DMS53 (cell line): ENCODE measurements at regions not wholly inside any gene's neighbourhood (a gene's known extent, or its start where the extent isn't known, plus 50 kb on each side); places are given as distances from the start of the nearest gene placed in this dataset.
"Not testable (repeated sequence)": the region's sequence is repeated elsewhere in the genome, so short reads cannot be mapped to it uniquely, and the experiment has no call there.

Experiments used
- DNase-seq: peaks from one replicate; lab custom pipeline; 2025; lab: John Stamatoyannopoulos, UW

DNA sequence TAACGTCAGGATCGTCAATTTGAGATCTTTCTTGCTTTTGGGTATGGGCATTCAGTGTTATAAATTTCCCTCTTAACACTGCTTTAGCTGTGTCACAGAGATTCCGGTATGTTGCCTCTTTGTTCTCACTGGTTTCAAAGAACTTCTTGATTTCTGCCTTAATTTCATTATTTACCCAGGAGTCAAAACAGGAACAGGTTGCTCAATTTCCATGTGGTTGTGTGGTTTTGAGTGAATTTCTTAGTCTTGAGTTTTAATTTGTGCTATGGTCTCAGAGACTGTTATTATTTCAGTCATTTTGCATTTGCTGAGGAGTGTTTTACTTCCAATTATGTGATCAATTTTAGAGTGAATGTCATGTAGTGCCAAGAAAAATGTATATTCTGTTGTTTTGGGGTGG, 153.1 kb downstream of the PCDH17 start:
- no peak for DNase-seq

DNA sequence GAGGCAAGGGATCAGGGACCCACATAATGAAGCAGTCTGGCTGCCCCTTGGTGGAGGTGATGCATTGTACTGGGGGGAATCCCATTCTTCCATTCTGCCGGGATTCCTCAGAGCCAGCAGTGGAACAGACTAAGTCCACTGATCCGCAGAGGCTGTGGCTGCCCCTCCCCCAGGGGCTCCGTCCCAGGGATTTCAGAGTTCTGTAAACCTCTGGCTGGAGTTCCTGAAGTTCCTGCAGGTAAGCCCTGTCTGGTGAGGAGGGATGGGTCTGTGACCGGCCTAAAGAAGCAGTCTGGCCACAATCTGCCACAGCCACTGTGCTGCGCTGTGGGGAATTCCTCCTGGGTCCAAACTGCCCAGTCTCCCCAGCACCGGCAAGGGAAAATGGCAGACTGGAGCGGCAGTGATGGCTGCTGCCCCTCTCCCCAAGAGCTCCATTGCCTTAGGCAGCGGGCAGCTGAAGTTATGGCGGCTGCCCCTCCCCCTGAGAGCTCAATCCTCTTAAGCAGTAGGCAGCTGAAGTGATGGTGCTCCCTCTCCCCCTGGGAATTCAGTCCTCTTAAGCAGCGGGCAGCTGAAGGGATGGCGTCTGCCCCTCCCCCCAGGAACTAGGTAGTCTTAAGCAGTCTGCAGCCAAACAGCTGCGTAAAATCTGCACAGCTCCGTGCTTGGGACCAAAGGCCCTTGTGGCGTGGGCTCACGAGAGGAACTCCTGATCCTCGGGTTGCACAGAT, 155.7 kb downstream of the PCDH17 start:
- peak; percentile 60 for DNase-seq

DNA sequence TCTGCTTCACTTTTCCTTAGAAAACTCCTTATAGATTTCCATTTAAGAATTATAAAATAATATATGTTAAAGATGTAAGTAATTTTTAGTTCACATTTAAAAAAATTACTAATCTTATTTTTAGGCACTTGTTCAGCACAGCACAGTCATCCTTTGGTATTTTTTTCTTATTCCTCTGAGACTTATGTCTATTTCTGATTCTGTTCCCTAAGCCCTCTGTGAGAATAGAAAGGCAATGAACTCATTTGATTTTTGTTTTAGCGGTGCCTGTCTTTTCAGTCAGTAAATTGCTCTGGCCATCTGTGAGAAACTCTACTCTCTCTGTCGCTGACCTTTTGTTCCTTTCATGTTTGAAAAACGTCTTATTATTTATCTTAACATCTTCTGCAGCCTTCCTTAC, 168.1 kb downstream of the PCDH17 start:
- no peak for DNase-seq

DNA sequence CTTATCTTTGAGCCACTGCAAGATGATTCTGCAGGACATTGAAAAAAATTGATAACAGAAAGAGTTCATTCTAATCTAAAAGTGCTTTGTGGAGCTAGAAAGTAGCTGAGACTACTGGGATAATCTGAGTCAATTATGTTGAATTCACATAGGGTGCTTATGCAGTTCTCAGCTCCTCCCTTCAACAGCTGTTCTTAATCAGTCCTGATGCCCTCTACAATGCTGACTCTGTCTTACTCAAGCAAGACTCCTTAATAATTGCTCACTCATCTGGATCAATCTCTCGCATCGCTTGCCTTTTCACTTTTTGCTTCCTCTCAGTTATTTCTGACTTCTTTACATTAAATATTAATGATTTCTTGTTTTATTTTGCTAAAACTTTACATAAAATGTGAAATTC, 182.1 kb downstream of the PCDH17 start:
- DNase-seq, result no peak

DNA sequence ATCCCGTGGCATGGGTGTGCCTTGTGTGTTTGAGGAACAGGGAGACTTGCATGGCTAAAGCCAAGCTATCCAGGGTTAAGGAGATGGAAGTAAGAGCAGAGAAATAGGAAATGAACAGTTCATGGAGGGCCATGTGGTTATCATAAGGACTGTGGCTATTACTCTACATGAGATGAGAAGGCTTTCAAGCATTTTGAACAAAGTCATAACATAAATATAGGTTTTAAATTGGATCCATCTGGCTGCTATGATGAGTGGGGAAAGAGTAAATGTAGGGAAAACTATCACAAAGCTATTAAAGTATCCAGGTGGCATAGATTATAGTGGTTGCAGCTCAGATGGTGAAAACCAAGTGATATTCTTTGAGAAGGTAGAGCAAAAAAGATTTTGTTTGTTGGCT, 184.1 kb downstream of the PCDH17 start:
- no peak for DNase-seq

DNA sequence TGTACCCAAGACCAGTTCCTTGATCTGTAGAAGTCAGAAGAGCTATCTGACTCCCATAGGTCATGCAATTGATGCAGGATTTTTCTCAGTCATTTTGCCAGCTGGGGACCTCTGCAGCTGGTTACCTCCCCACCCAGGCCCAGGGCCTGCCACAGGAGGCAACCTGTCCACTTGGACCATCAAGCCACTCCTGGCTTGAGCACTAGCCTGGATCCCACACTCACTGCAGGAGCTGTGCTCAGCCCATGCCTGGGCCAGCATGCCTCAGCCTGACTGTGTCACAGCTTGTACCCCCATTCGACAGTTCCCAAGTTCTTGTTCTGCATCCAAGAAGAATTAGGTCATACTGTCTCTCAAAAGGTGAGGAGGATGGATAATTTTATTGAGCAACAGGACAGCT, 189.4 kb downstream of the PCDH17 start:
- no peak for DNase-seq

DNA sequence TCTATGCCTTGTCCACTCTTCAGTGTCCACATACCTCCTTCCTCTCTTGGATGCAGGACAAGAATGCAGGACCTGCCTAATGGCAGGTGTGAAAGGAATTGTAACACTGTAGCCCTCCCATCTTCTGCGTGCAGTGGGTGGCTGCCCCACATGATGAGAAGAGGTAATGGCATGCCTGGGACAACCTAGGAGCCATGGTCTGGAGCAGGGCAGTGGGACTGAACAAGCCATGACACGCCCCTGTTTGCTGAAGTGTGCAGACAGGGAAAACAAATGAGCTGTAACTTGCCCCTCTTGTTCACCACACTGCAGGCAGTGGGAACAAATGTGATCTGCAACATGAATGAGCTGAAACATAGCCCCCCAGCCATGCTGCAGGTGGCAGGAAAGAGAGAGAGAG, 192.2 kb downstream of the PCDH17 start:
- DNase-seq, result no peak

DNA sequence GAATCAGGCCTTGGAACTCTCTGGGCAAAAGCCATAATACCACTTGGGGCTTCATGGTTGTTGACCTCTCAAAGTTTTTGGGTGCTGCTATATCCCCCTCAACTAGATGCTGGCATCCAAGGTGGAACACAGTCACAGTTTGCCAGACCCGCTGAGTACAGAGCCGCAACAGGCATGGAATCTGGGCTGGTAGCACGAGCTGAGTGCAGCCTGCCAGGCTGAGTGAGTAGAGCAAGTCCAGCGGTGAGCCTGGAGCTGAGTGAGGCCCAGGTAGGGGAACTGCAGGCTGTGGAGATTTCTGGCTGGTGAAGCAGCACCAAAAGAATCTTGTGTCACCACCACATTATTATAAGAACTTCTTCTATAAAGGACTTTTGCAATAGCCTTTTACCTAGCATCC, 192.6 kb downstream of the PCDH17 start:
- DNase-seq, result no peak

DNA sequence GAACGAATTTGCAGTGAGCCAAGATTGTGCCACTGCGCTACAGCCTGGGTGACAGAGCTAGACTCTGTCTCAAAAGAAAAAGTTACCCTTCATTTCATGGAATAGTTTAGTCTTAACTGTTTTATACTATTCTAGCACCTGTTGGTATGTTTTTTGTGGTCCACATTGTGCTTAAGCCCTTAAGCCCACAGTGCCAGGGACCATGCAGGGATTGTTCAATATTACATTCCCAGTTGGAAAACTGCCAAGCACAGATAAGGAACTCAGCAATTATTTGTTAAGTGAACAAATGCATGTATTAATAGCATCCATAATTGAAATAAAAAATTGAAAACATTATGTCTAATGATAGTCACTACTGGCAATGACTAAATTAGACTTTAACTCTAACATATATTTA, 193.5 kb downstream of the PCDH17 start:
- DNase-seq, result no peak

DNA sequence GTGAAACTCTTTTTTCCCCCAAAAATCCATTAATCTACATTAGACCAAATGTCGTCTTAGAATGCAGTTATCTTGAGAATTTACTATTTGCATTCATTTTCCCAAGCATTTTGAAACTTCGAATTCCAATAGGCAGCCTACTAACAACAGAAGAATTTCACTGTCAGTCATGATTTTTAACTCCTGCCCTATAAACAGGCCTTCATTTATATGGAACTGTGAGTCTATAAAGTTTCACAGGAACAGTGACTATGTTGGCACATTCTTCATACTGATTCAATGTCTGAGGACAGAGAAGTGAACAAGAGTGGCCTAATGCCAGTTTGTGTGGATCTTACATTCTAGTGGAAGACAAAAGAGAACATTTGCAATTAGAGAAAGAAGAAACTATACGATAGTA, 198.0 kb downstream of the PCDH17 start:
- no peak for DNase-seq

DNA sequence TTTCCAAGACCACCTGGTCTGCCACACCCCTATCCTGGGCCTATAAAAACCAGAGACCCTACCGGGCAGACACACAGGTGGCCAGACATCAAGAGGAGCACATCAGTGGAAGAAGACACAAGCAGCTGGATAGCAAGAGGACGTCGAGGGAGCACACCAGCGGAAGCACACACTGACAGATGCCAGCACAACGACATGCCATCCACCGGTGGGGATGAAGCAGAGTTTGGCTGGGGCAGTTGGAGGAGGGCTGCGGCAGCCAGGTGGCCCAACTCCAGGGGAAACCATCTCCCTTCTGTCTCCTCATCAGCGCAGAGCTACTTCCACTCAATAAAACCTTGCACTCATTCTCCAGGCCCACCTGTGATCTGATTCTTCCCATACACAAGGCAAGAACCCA, 200.6 kb downstream of the PCDH17 start:
- DNase-seq, result no peak

DNA sequence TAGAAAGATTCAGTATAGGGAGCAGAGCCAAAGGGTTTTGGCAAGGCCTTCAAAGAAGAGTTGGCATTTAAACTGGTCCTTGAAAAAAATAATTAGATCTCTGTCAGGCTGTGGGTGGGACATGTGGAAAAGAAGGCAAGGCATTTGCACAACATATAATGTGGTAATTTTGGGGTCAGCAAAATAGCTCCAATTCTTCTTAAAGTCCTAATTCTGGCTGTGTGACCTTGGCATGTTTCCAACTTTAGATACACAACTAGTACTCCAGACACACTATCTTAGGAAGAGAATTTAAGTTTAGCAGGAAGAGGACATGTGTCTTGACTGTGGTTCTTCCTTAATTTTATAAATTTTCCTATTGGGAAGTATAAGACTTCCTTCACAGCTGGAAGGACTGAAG, 206.3 kb downstream of the PCDH17 start:
- no peak for DNase-seq

DNA sequence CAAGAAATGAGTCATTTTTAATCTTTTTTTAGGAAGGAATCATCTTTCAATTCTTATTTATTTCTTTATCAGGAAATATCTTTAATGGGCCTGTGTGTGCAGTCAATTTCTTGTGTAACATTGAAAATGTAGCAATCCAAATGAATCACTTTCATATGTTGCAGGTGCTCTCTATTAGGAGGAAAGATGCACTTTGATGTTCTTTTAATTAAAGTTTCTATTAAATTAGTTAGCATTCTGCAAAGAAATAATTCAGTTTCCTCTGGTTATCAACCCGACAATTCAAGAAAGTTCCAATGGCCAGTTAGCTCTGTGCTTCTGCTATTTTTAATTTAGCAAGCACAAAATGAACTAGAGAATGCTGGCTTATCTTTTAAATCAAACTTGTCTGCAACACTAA, 212.0 kb downstream of the PCDH17 start:
- DNase-seq, result no peak

DNA sequence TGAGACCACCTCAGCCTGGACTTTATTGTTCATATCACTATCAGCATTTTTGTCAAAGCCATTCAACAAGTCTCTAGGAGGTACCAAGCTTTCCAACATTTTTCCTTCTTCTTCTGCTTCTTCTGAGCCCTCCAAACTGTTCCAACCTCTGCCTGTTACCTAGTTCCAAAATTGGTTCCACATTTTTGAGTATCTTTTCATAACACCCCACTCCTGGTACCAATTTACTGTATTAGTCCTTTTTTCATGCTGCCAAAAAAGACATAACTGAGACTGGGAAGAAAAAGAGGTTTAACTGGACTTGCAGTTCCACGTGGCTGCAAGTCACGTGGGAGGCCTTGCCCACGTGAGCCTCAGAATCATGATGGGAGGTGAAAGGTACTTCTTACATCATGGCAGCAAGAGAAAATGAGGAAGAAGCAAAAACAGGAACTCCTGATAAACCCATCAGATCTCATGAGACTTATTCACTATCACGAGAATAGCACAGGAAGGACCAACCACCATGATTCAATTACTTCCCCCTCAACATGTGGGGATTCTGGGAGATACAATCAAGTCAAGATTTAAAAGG, 215.1 kb downstream of the PCDH17 start:
- DNase-seq, result no peak

DNA sequence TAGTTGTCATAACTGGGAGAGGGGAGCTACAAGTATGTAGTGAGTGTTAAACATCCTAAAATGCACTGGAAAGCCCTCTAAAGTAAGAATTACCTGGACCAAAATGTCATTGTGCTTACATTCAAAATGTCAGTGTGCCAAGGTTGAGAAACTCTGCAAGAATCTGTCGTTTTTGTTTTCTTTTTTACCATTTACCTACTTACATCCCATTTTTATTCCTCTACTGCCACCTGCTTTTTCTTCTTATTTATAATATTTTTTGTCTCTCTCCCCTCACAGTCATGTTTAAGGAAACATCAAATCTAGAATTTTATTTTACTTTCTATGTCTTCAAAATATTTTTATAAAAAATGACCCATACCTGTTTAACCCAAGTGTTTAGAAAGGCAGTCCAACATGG, 226.4 kb downstream of the PCDH17 start:
- DNase-seq, result peak; percentile 1

DNA sequence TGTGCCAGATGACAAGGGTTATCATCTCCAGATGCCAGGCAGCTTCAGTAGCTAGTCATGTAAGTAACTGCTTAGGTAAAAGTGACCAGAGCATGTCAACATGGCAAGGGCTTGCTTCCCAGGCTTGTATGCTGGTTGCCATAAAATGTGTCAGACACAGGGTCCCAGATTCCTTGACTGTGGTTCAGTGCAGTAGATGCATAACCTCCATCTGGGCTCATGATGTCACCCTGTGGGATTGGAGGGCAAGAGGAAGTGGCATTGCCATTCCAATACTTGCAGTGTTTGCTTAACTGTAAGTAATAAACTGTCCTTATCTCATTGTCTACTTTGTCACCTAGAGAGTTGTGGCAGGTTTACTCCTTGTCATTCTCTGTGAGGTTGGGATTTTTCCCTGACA, 226.8 kb downstream of the PCDH17 start:
- DNase-seq, result peak; percentile 3

DNA sequence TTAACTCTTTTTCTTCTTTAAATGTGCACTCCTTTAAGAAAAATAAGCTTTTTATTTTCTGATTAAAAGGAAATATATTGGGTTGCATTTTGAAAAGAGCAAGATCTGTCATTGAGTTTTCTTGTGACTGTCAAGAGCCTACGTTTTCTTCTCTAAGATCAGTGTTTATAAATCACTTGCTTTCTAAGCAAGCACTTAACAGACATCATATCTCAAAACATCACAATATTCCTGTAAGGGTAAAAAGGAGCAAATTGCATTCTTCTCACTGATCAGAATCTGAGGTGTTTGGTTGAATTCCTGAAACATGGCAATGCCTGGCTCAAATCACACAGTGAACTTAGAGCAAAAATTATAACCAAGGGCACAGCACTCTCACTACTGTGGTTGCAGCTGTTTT, 231.3 kb downstream of the PCDH17 start:
- DNase-seq, result no peak

DNA sequence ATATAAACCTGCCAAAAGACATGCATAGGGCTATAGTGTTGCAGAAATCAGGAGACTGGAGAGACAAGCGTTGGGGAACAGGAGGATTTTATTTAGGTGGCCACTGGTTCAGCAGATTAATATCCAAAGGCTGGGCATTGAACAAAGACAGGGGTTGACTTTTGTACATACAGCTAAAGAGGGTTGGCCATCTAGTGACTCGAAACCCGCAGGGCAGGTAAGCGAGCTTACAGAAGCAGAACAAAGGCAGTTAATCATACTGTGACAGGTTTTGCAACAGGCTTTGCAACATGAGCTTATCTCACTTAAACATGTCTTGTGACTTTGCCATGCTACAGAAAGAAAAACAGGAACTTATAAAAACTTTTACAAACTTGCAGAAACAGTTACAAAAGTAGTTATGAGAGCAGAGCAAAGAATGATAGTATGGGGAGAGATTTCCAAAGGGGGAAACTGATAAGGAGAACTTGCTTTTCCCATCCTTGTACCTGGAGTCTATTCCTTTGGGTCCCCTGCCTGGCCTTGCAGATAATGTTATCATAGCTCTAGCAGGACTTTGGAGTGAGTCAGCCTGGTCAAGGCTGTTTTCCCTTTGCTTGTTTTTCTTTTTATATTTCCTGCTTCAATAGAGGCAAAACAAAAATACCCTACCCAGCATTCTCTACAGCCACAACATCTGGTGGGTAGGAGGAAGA, 234.2 kb downstream of the PCDH17 start:
- DNase-seq, result no peak

DNA sequence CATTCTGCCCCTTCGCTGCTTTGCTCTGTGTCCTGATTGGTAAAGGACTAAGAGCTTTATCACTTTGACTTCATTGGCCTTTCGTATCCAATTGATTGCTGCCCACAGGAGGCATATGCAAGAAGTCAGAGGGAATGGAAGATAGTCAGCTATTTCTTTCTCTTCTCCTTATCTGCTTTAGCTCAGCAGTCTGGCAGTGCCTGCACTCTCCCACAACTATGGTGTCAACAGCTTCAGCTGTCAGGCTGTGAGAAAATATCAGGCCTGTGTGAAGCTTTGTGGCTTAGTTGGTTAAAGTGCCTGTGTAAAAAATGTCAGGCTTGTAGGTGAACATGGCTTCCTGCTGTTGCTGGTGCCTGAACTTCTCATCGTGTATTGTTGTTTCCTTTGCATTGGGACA, 243.0 kb downstream of the PCDH17 start:
- no peak for DNase-seq

DNA sequence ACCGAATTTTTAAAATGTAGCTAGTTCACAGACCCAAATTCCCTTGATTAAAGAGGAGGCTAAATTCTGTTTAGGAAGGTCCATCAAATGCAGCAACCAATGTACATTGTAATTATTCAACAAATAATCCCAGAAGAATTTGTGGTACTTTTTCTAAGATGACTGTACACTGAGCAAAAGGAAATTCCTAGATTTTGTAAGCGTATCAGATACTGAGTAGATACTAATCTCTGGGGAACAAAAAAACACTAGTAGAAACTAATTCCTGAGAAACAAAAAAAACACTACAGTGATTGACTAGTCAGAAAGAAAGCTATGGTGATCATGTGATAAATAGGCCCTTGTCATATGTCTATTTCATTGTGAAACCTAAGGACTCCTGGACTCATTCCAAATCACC, 246.1 kb downstream of the PCDH17 start:
- no peak for DNase-seq

DNA sequence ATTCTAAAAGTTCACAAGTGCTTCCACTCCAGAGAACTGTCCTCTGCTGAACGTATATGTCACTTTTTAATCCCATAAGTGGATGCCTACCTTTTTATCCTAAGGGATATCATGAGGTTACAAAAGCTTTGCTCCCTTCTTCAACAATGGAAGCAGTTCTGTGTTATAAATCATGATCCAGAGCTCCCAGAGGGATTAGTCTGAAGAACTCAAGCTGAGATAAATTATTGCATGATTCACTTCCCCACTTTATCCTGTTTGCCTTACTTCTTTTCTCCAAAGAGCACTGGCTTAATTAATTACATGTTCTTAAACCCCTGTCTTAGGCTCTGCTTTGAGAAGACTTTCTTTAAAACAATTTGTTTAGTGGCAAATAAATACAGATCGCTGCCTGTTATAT, 246.7 kb downstream of the PCDH17 start:
- DNase-seq, result no peak

DNA sequence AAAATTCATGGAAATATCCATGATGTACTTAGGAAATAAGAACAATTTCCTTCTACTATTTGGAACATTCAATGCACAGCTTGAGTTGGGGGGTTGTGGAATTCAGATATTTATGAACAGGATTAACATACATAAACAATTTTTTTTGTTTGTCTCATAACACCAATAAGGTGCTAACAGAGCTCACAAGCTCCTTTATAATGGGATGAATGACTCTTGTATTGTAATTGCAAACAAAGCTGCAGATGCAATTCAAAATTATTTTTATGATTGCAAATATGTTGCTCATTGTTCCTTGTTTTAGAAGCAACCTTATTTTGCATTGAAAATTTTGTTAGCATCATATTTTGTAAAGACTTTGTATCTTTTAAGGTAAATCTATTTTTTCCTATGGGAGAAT, 265.7 kb downstream of the PCDH17 start:
- DNase-seq, result no peak

DNA sequence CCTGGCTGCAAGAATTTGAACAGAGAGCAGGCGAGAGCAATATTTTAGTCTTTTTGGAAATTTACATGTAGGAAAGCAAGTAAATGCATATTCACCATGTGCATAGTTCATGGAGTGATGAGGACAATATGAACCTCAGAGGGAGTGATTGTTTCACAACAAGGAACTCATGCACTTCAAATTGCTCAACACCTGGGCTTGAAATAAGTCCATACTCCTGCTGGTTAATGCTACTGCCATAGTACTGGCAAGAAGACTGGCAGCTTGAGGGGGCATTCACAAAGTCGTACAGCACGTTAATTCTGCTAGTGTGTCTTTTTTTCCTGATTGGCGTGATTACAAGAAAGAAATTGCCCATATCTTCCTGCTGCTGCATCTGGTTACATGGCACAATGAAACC, 267.6 kb downstream of the PCDH17 start:
- DNase-seq, result no peak

DNA sequence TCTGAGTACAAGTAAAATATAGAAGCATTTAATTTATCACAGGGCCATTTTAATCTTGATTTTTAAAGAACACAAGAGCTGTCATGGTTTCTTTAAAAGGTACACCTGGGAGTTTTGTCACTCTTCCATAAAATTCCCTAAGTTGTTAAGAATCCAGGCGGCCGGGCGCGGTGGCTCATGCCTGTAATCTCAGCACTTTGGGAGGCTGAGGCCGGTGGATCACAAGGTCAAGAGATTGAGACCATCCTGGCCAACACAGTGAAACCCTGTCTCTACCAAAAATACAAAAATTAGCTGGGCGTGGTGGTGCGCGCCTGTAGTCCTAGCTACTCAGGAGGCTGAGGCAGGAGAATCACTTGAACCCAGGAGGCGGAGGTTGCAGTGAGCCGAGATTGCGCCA, 278.3 kb downstream of the PCDH17 start:
- not testable (repeated sequence) for DNase-seq
